Neuron (in vitro differentiated cells): ENCODE measurements at regions not wholly inside any gene's neighbourhood (a gene's known extent, or its start where the extent isn't known, plus 50 kb on each side); places are given as distances from the start of the nearest gene placed in this dataset.

Experiments used
- H2AFZ ChIP-seq: one replicate; pipeline ENCODE4 v1.6.1; 2013; ENCODE audit warnings: low read depth, mild to moderate bottlenecking, inconsistent platforms, low read length, moderate library complexity
- H3K27me3 ChIP-seq: one replicate; pipeline ENCODE4 v1.6.1; 2013; ENCODE audit warnings: low read length; ENCODE audit not compliant: insufficient read depth
- H3K36me3 ChIP-seq: one replicate; pipeline ENCODE4 v1.6.1; 2013; ENCODE audit warnings: low read length; ENCODE audit not compliant: insufficient read depth
- H3K4me1 ChIP-seq: one replicate; pipeline ENCODE4 v1.6.1; 2013; ENCODE audit warnings: low read length; ENCODE audit not compliant: insufficient read depth
- H3K4me3 ChIP-seq: 2 replicates; pipeline ENCODE4 v1.5.1; 2013; ENCODE audit warnings: mild to moderate bottlenecking, low read length, moderate library complexity
- H3K9me3 ChIP-seq: one replicate; pipeline ENCODE4 v1.6.1; 2013; ENCODE audit warnings: low read length

- no peaks in the 10 kb centered on the region for H3K4me1 ChIP-seq
- no peak overlapping the region for H3K4me3 ChIP-seq
- no peaks in the 10 kb centered on the region for H3K27me3 ChIP-seq
- H2AFZ ChIP-seq = no peak overlapping the region
- no peaks in the 10 kb centered on the region for H3K9me3 ChIP-seq
- no peaks in the 10 kb centered on the region for H3K36me3 ChIP-seq
Measured at GRCh38 chr2:3054066-3054465, 323.6 kb downstream of the EIPR1 start.

GRCh38 chr2:3051266-3051665, 326.4 kb downstream of the EIPR1 start:
- Histone ChIP-seq H3K27me3 (no peaks in the 10 kb centered on the region), H3K9me3 (no peaks in the 10 kb centered on the region), H3K4me1 (no peaks in the 10 kb centered on the region), H2AFZ (no peak overlapping the region), H3K36me3 (no peaks in the 10 kb centered on the region), H3K4me3 (no peak overlapping the region)

GRCh38 chr2:3046170-3046865, 331.3 kb downstream of the EIPR1 start:
- Histone ChIP-seq H3K36me3 (no peaks in the 10 kb centered on the region), H2AFZ (no peak overlapping the region), H3K4me1 (no peaks in the 10 kb centered on the region), H3K4me3 (no peak overlapping the region), H3K27me3 (no peaks in the 10 kb centered on the region), H3K9me3 (no peaks in the 10 kb centered on the region)

- peaks cover 5% of the 10 kb centered on the region for H3K4me1 ChIP-seq
- no peak overlapping the region for H2AFZ ChIP-seq
- no peaks in the 10 kb centered on the region for H3K9me3 ChIP-seq
- H3K27me3 ChIP-seq = no peaks in the 10 kb centered on the region
- no peak overlapping the region for H3K4me3 ChIP-seq
- H3K36me3 ChIP-seq = no peaks in the 10 kb centered on the region
Measured at GRCh38 chr2:3045318-3045921, 332.2 kb downstream of the EIPR1 start.

DNA sequence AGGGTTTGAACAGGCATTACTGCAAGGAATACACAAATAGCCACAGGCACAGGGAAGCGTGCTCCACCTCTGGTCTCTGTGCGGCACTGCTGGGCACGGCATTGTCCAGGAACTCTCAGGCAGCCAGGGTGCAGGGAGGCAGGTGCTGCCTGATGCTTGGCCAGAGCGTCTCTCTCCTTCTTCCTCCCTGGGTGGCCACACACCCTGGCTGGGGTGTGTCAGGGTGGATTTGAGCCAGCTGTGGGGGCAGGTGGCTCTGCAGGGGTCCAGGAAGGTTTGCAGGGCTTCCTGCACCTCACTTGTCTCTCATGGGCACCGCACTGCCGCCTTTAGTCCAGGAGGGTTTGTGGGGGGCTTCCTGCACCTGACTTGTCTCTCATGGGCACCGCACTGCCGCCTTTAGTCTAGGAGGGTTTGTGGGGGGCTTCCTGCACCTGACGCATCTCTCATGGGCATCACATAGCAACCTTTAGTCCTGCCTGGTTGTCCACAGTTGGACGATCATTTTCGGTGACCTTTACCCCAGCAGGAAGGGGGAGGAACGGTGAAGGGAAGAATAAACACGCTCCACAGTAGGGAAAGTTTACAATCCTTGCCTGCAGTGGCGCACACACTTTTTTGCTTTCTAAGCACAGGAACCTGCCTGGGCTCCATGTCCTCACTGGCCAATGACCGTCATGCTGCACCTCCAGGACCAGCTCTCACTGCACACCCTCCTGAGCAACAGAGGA, 332.9 kb downstream of the EIPR1 start:
- Histone ChIP-seq H3K36me3 (no peaks in the 10 kb centered on the region), H3K9me3 (no peaks in the 10 kb centered on the region), H2AFZ (no peak overlapping the region), H3K4me3 (no peak overlapping the region), H3K27me3 (no peaks in the 10 kb centered on the region), H3K4me1 (peaks cover 6% of the 10 kb centered on the region)

DNA sequence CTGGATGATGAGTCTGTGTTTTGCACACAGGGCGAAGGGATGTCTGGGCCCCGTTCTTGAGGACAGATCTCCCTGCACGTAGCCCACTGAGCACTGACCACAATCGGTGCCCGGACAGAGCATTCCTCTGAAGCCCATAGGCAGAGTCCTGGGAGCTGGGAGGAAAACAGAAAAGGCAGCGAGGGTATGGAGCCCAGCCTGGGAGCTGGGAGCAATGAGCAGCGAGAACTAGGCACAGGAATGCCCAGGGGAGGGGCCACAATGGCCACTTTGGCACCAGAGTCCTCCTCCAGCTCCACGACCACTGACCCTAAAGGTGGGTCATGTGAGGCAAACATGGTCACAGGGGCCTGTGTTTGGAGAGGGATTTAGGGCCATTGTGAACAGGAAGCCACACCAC, 333.9 kb downstream of the EIPR1 start:
- Histone ChIP-seq H3K4me1 (peaks cover 6% of the 10 kb centered on the region), H3K9me3 (no peaks in the 10 kb centered on the region), H3K27me3 (no peaks in the 10 kb centered on the region), H2AFZ (no peak overlapping the region), H3K36me3 (no peaks in the 10 kb centered on the region), H3K4me3 (no peak overlapping the region)

DNA sequence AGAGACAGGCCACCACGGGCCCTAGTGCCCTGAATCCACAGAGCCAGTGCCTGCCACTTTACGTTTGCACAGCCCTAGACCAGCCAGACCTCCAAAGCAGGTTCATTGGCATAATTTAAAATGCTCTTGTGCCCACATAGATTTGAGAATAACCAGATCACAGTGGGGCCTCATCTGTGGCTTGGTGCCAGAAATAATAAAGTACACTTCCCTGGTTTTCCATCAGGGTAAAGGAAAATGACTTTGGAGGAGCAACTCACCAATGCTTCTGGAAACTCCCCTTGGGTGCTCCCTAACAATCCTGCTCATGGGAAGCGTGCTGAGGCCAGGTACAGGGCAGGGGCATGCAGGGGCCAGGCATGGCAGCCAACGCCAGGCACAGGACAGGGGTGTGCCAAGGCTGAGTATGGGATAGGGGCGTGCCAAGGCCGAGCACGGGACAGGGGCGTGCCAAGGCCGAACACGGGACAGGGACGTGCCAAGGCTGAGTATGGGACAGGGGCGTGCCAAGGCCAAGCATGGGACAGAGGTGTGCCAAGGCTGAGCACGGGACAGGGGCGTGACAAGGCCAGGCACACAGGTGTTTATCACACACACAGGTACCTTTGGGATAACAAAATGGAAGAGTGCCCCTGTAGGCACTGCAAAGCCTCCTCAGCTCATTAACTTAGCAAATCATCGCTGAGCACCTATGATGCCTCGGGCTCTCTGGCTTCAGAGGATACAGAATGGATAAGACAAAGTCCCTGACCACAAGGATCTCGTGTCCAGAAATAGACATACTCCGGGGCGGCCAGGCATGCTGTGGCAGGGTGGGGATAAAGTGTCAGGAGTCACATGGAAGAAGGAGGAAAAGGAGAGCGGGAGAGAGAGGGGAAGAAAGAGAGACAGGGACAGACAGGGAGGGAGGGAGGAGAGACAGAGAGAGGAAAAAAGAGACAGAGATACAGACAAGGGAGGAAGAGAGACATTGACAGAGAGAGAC, 334.7 kb downstream of the EIPR1 start:
- H3K4me3 ChIP-seq = no peak overlapping the region
- no peaks in the 10 kb centered on the region for H3K27me3 ChIP-seq
- peaks cover 6% of the 10 kb centered on the region for H3K4me1 ChIP-seq

DNA sequence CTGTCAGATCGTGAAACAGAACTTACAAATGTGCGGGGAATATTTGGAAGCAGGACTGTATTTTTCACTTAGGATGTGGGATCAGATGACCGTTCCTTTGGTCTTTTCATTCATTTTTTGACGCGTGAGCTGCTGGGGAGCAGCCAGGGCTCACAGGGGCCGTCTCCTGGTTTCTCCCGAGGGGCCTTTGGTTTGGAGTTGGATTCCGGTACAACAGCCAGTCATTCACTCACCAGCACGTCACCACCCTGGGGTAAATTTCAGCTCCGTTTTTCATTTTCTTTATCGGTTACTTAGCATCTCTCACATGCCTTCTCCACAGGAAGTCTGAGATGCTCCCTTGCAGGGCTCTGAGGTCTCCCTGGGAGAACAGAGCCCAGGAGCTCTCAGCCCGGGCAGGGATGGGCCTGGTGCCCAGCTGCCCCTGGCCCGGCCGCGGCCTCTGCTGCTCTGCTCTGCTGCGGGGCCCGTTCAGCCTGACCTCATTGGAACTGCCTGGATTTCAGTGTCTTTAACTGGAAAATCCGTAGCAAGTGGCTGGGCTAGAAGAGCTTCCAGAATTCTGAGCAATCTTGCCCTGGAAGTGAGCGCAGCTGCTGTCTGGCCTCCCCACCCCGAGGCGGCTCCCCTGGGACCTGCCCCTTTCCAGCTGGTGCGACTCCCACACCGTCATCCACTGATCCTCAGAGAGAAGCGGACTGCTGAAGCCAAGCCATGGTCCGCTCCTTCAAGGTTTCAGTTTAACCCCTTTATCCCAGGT, 335.6 kb downstream of the EIPR1 start:
- H3K36me3 ChIP-seq = no peaks in the 10 kb centered on the region
- no peak overlapping the region for H2AFZ ChIP-seq
- H3K9me3 ChIP-seq = no peaks in the 10 kb centered on the region
- H3K27me3 ChIP-seq = no peaks in the 10 kb centered on the region
- H3K4me1 ChIP-seq = peaks cover 6% of the 10 kb centered on the region
- no peak overlapping the region for H3K4me3 ChIP-seq

More for the DNA sequence above, 334.7 kb downstream of the EIPR1 start:
- H2AFZ ChIP-seq = no peak overlapping the region
- no peaks in the 10 kb centered on the region for H3K36me3 ChIP-seq
- no peaks in the 10 kb centered on the region for H3K9me3 ChIP-seq

DNA sequence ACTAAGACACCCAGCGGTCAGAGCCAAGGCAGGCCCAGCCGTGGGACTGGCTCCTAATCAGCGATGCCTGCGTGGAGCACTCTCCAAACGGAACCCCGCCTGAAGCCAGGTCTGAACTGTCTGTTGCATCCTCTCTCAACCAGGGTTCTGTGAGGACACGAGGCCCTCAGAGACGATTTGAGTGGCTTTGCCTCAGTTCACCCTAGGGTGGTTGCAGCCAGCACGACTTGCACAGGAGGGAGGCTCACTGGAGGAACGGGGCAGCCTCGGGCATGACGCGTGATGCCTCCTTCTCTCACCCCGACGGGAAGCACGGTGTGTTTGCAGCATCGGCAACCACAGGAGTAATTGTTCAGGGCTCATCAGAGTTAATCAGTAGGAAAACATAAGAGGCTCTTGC, 336.4 kb downstream of the EIPR1 start:
- no peak overlapping the region for H3K4me3 ChIP-seq
- H3K27me3 ChIP-seq = no peaks in the 10 kb centered on the region
- no peaks in the 10 kb centered on the region for H3K36me3 ChIP-seq
- H3K4me1 ChIP-seq = peaks cover 6% of the 10 kb centered on the region
- no peak overlapping the region for H2AFZ ChIP-seq
- H3K9me3 ChIP-seq = no peaks in the 10 kb centered on the region

DNA sequence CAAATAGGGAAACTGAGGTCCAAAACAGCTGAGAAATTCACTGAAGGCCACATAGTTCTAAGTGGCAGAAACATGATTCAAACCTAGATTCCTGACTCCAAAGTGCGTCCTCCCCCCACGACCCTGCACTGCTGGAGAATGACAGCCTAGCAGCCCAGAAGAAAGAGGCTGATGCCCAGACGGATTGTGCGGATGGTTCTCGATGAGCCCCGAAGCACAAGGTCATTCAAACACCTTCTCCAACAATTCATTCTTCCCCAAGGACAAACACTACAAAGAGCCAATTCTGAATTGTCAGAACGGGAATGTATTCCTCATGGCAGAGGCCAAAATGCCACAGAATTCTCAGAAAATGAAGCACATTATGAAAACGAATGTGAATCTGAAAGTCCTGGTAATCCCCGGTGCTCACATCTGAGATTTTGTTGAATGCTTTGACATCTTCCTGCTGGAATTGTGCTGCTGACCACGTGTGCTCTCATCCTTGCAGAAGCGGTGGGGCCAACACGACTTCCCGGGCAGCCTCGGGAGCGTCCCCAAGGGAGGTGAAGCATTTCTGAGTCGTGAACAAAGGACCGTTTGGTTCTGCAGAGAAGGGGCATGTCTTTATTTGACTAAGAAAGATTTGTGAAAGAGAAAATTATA, 337.0 kb downstream of the EIPR1 start:
- Histone ChIP-seq H3K9me3 (no peaks in the 10 kb centered on the region), H3K36me3 (no peaks in the 10 kb centered on the region), H2AFZ (no peak overlapping the region), H3K4me3 (no peak overlapping the region), H3K4me1 (peaks cover 6% of the 10 kb centered on the region), H3K27me3 (no peaks in the 10 kb centered on the region)

GRCh38 chr2:3040066-3040428, 337.6 kb downstream of the EIPR1 start:
- Histone ChIP-seq H3K4me1 (peaks cover 6% of the 10 kb centered on the region), H2AFZ (no peak overlapping the region), H3K4me3 (no peak overlapping the region), H3K27me3 (no peaks in the 10 kb centered on the region), H3K36me3 (no peaks in the 10 kb centered on the region), H3K9me3 (no peaks in the 10 kb centered on the region)
